ENCODE measurements at regions not wholly inside any gene's neighbourhood (a gene's known extent, or its start where the extent isn't known, plus 50 kb on each side); places are given as distances from the start of the nearest gene placed in this dataset.

- DNase-seq (ENCODE audit: low read depth) (no peak), FAIRE-seq (no peak)
- Histone ChIP-seq H3K79me2 (ENCODE audit: insufficient read depth, low read length) (no peaks in the 10 kb centered on the region), H3K4me2 (ENCODE audit: low read length) (no peak overlapping the region), H3K4me1 (ENCODE audit: insufficient read depth, low read length) (no peaks in the 10 kb centered on the region), H3K27ac (ENCODE audit: low read depth, low read length) (no peak overlapping the region), H2AFZ (ENCODE audit: low read depth, low read length) (no peak overlapping the region), H3K36me3 (ENCODE audit: insufficient read depth, low read length) (no peaks in the 10 kb centered on the region), H3K9me3 (ENCODE audit: insufficient read depth, low read depth, low read length) (no peaks in the 10 kb centered on the region), H4K20me1 (ENCODE audit: insufficient read depth, low read length) (no peaks in the 10 kb centered on the region), H3K27me3 (ENCODE audit: insufficient read depth, low read length) (peaks cover 2% of the 10 kb centered on the region), H3K9ac (ENCODE audit: low read length) (no peak overlapping the region), H3K4me3 (ENCODE audit: insufficient read depth, low read depth, low read length) (no peak overlapping the region)
- Mint-ChIP-seq H3K36me3 (ENCODE audit: low read depth, unreplicated experiment) (no peaks in the 10 kb centered on the region), H3K4me1 (ENCODE audit: low read depth, unreplicated experiment) (peaks cover 2% of the 10 kb centered on the region), H3K27me3 (ENCODE audit: low read depth, unreplicated experiment) (peaks cover 2% of the 10 kb centered on the region), H3K27ac (ENCODE audit: unreplicated experiment) (no peak overlapping the region), H3K9me3 (ENCODE audit: unreplicated experiment) (peaks cover 6% of the 10 kb centered on the region), H3K4me3 (ENCODE audit: unreplicated experiment) (no peak overlapping the region)
- TF ChIP-seq EZH2 (IDR thresholded peaks at IDR 0.05; ENCODE audit: insufficient read depth, low read length): no peak
Observed at GRCh38 chr9:14391620-14392019, 77.7 kb upstream of the NFIB start.

- Histone ChIP-seq H3K9me3 (ENCODE audit: insufficient read depth, low read depth, low read length) (no peaks in the 10 kb centered on the region), H2AFZ (ENCODE audit: low read depth, low read length) (no peak overlapping the region), H3K36me3 (ENCODE audit: insufficient read depth, low read length) (no peaks in the 10 kb centered on the region), H3K4me1 (ENCODE audit: insufficient read depth, low read length) (no peaks in the 10 kb centered on the region), H3K79me2 (ENCODE audit: insufficient read depth, low read length) (no peaks in the 10 kb centered on the region), H3K4me2 (ENCODE audit: low read length) (no peak overlapping the region), H3K27me3 (ENCODE audit: insufficient read depth, low read length) (peaks cover 2% of the 10 kb centered on the region), H3K27ac (ENCODE audit: low read depth, low read length) (no peak overlapping the region), H3K4me3 (ENCODE audit: insufficient read depth, low read depth, low read length) (no peak overlapping the region), H3K9ac (ENCODE audit: low read length) (no peak overlapping the region), H4K20me1 (ENCODE audit: insufficient read depth, low read length) (no peaks in the 10 kb centered on the region)
- Mint-ChIP-seq H3K27me3 (ENCODE audit: low read depth, unreplicated experiment) (peaks cover 2% of the 10 kb centered on the region), H3K4me3 (ENCODE audit: unreplicated experiment) (no peak overlapping the region), H3K27ac (ENCODE audit: unreplicated experiment) (no peak overlapping the region), H3K4me1 (ENCODE audit: low read depth, unreplicated experiment) (peaks cover 2% of the 10 kb centered on the region), H3K9me3 (ENCODE audit: unreplicated experiment) (peaks cover 6% of the 10 kb centered on the region), H3K36me3 (ENCODE audit: low read depth, unreplicated experiment) (no peaks in the 10 kb centered on the region)
- TF ChIP-seq EZH2 (IDR thresholded peaks at IDR 0.05; ENCODE audit: insufficient read depth, low read length): no peak
- TF ChIP-seq CTCF (IDR thresholded peaks at IDR 0.05; ENCODE audit: insufficient read depth, low read depth, low read length): no peak
- DNase-seq (ENCODE audit: low read depth) (no peak), FAIRE-seq (no peak)
Observed at GRCh38 chr9:14389657-14390056, 75.7 kb upstream of the NFIB start.

- no peak for FAIRE-seq
- H3K4me3 Mint-ChIP-seq (ENCODE audit: unreplicated experiment): no peak overlapping the region
- peaks cover 2% of the 10 kb centered on the region for H3K4me1 Mint-ChIP-seq (ENCODE audit: low read depth, unreplicated experiment)
Observed at GRCh38 chr9:14389146-14389545, 75.2 kb upstream of the NFIB start.

More at GRCh38 chr9:14389146-14389545, 75.2 kb upstream of the NFIB start:
- H3K27ac Mint-ChIP-seq (ENCODE audit: unreplicated experiment): no peak overlapping the region
- H3K9me3 Mint-ChIP-seq (ENCODE audit: unreplicated experiment): peaks cover 6% of the 10 kb centered on the region
- H3K4me1 ChIP-seq (ENCODE audit: insufficient read depth, low read length): no peaks in the 10 kb centered on the region
- no peaks in the 10 kb centered on the region for H4K20me1 ChIP-seq (ENCODE audit: insufficient read depth, low read length)
- H3K9ac ChIP-seq (ENCODE audit: low read length): no peak overlapping the region
- peaks cover 6% of the 10 kb centered on the region for H3K27me3 Mint-ChIP-seq (ENCODE audit: low read depth, unreplicated experiment)
- H3K27me3 ChIP-seq (ENCODE audit: insufficient read depth, low read length): peaks cover 2% of the 10 kb centered on the region
- H3K9me3 ChIP-seq (ENCODE audit: insufficient read depth, low read depth, low read length): no peaks in the 10 kb centered on the region
- H2AFZ ChIP-seq (ENCODE audit: low read depth, low read length): no peak overlapping the region
- no peak for TF ChIP-seq CTCF (IDR thresholded peaks at IDR 0.05; ENCODE audit: insufficient read depth, low read depth, low read length)
- no peak for TF ChIP-seq EZH2 (IDR thresholded peaks at IDR 0.05; ENCODE audit: insufficient read depth, low read length)
- H3K4me2 ChIP-seq (ENCODE audit: low read length): no peak overlapping the region
- no peak overlapping the region for H3K27ac ChIP-seq (ENCODE audit: low read depth, low read length)
- no peak overlapping the region for H3K4me3 ChIP-seq (ENCODE audit: insufficient read depth, low read depth, low read length)
- no peaks in the 10 kb centered on the region for H3K79me2 ChIP-seq (ENCODE audit: insufficient read depth, low read length)
- DNase-seq (ENCODE audit: low read depth): no peak
- no peaks in the 10 kb centered on the region for H3K36me3 ChIP-seq (ENCODE audit: insufficient read depth, low read length)
- H3K36me3 Mint-ChIP-seq (ENCODE audit: low read depth, unreplicated experiment): no peaks in the 10 kb centered on the region
